HEK293 (cell line): ENCODE measurements at regions not wholly inside any gene's neighbourhood (a gene's known extent, or its start where the extent isn't known, plus 50 kb on each side); places are given as distances from the start of the nearest gene placed in this dataset.
A peak's percentile ranks its signal among the peaks of the same experiment; 100 is the strongest.

Experiments
- CTCF ChIA-PET: fragments of 350-600 bp; formaldehyde crosslinking; extraction: SDS; loops from one replicate; lab custom pipeline; 2021; ENCODE audit warnings: antibody characterized with exemption; lab: Yijun Ruan, JAX
- POLR2A ChIA-PET: fragments of 300-600 bp; formaldehyde crosslinking; extraction: SDS; loops from one replicate; lab custom pipeline; 2020; ENCODE audit warnings: antibody characterized with exemption, inconsistent platforms; lab: Yijun Ruan, JAX
- H3K27ac ChIP-seq: fragments of 200-500 bp; sonication (Bioruptor generic); 2 replicates; pipeline ENCODE4 v1.5.1; 2014; ENCODE audit warnings: low read depth, low read length, control low read depth, inconsistent platforms; ENCODE audit errors: extremely low read depth
- H3K36me3 ChIP-seq, 2 experiments: fragments of 200-500 bp in 1 of 2; sonication (Bioruptor generic) in 1 of 2; 1 replicate in 1 of 2; 2 replicates in 1 of 2; pipeline ENCODE4 v1.5.1; 2014 to 2017; ENCODE audit warnings: inconsistent platforms in 2 of 2, low read length in 2 of 2; ENCODE audit not compliant: control insufficient read depth in 2 of 2, insufficient read depth in 1 of 2
- H3K4me1 ChIP-seq: fragments of 200-500 bp; sonication (Bioruptor generic); 2 replicates; pipeline ENCODE4 v1.5.1; 2014; ENCODE audit warnings: mild to moderate bottlenecking, low read length, inconsistent platforms; ENCODE audit not compliant: control insufficient read depth, insufficient read depth
- H3K4me3 ChIP-seq: 2 replicates; pipeline ENCODE4 v1.5.1; 2011; ENCODE audit warnings: low read depth, mild to moderate bottlenecking, control low read depth, low read length, moderate library complexity
- H3K9me3 ChIP-seq: fragments of 200-500 bp; sonication (Bioruptor generic); 2 replicates; pipeline ENCODE4 v1.5.1; 2014; ENCODE audit warnings: low read depth, low read length, inconsistent platforms; ENCODE audit not compliant: control insufficient read depth, insufficient read depth
- MEIS1 ChIP-seq: sonication (generic); formaldehyde crosslinking; IDR thresholded peaks from 2 replicates; pipeline ENCODE4 v1.8.1; 2022; ENCODE audit warnings: missing genetic modification reagents, mild to moderate bottlenecking, borderline replicate concordance
- MZF1 ChIP-seq: fragments of 450-650 bp; formaldehyde crosslinking; IDR thresholded peaks from 2 replicates; pipeline ENCODE4 v1.5.1; 2017; ENCODE audit warnings: missing biosample characterization, missing genetic modification characterization, borderline replicate concordance
- SALL2 ChIP-seq: fragments of 450-650 bp; formaldehyde crosslinking; IDR thresholded peaks from 2 replicates; pipeline ENCODE4 v1.5.0; 2017; ENCODE audit warnings: missing biosample characterization, mild to moderate bottlenecking, missing genetic modification characterization, borderline replicate concordance
- YY2 ChIP-seq: fragments of 450-650 bp; formaldehyde crosslinking; IDR thresholded peaks from 2 replicates; pipeline ENCODE4 v1.5.1; 2016; ENCODE audit warnings: missing biosample characterization, missing genetic modification characterization
- ZBTB17 ChIP-seq: fragments of 450-650 bp; formaldehyde crosslinking; IDR thresholded peaks from 2 replicates; pipeline ENCODE4 v1.5.1; 2016; ENCODE audit warnings: missing biosample characterization, missing genetic modification characterization
- ZBTB20 ChIP-seq: fragments of 450-650 bp; formaldehyde crosslinking; IDR thresholded peaks from 2 replicates; pipeline ENCODE4 v1.5.1; 2016; ENCODE audit warnings: missing biosample characterization, missing genetic modification characterization
- ZFP69B ChIP-seq: fragments of 450-650 bp; formaldehyde crosslinking; IDR thresholded peaks from 2 replicates; pipeline ENCODE4 v1.5.1; 2016; ENCODE audit warnings: missing biosample characterization, missing genetic modification characterization
- ZNF19 ChIP-seq: fragments of 450-650 bp; formaldehyde crosslinking; IDR thresholded peaks from 2 replicates; pipeline ENCODE4; 2016; ENCODE audit warnings: missing biosample characterization, missing genetic modification characterization, low read depth
- ZNF324 ChIP-seq: fragments of 450-650 bp; formaldehyde crosslinking; IDR thresholded peaks from 2 replicates; pipeline ENCODE4 v1.5.1; 2016; ENCODE audit warnings: missing biosample characterization, missing genetic modification characterization
- ZNF366 ChIP-seq: fragments of 450-650 bp; formaldehyde crosslinking; conservative IDR thresholded peaks from 2 replicates; pipeline ENCODE4 v1.5.1; 2016; ENCODE audit warnings: missing biosample characterization, missing genetic modification characterization
- ZNF404 ChIP-seq: fragments of 450-650 bp; formaldehyde crosslinking; IDR thresholded peaks from 2 replicates; pipeline ENCODE4 v1.5.1; 2017; ENCODE audit warnings: missing biosample characterization, missing genetic modification characterization
- ZNF473 ChIP-seq: fragments of 450-650 bp; formaldehyde crosslinking; IDR thresholded peaks from 2 replicates; pipeline ENCODE4 v1.5.1; 2017; ENCODE audit warnings: missing biosample characterization, missing genetic modification characterization
- ZNF521 ChIP-seq: fragments of 450-650 bp; formaldehyde crosslinking; IDR thresholded peaks from 2 replicates; pipeline ENCODE4 v1.5.1; 2017; ENCODE audit warnings: missing biosample characterization, mild to moderate bottlenecking, missing genetic modification characterization
- ZNF561 ChIP-seq: fragments of 450-650 bp; IDR thresholded peaks from 2 replicates; pipeline ENCODE4 v1.5.1; 2018; ENCODE audit warnings: missing biosample characterization, missing genetic modification characterization, borderline replicate concordance
- ZNF610 ChIP-seq: fragments of 450-650 bp; formaldehyde crosslinking; IDR thresholded peaks from 2 replicates; pipeline ENCODE4 v1.5.1; 2016; ENCODE audit warnings: missing biosample characterization, missing genetic modification characterization, borderline replicate concordance
- ZNF664 ChIP-seq: fragments of 450-650 bp; formaldehyde crosslinking; IDR thresholded peaks from 2 replicates; pipeline ENCODE4 v1.5.1; 2016; ENCODE audit warnings: missing biosample characterization, missing genetic modification characterization
- ZNF707 ChIP-seq: fragments of 450-650 bp; formaldehyde crosslinking; IDR thresholded peaks from 2 replicates; pipeline ENCODE4 v1.5.1; 2016; ENCODE audit warnings: missing biosample characterization, missing genetic modification characterization
- ZNF791 ChIP-seq: fragments of 450-650 bp; formaldehyde crosslinking; IDR thresholded peaks from 2 replicates; pipeline ENCODE4 v1.5.1; 2016; ENCODE audit warnings: missing biosample characterization, missing genetic modification characterization
- ZSCAN16 ChIP-seq: fragments of 450-650 bp; formaldehyde crosslinking; IDR thresholded peaks from 2 replicates; pipeline ENCODE4 v1.5.1; 2016; ENCODE audit warnings: missing biosample characterization, missing genetic modification characterization
- ZSCAN30 ChIP-seq: fragments of 450-650 bp; IDR thresholded peaks from 2 replicates; pipeline ENCODE4 v1.5.1; 2018; ENCODE audit warnings: missing biosample characterization, mild to moderate bottlenecking, missing genetic modification characterization, moderate library complexity
- TF ChIP-seq, protein P1 (sequence below): fragments of 450-650 bp; formaldehyde crosslinking; IDR thresholded peaks from 2 replicates; pipeline ENCODE4 v1.5.1; 2016; ENCODE audit warnings: missing biosample characterization, missing genetic modification characterization
- TF ChIP-seq, protein P2 (sequence below): fragments of 450-650 bp; formaldehyde crosslinking; IDR thresholded peaks from 2 replicates; pipeline ENCODE4 v1.5.1; 2017; ENCODE audit warnings: missing biosample characterization, missing genetic modification characterization
- TF ChIP-seq, protein P3 (sequence below): fragments of 450-650 bp; formaldehyde crosslinking; IDR thresholded peaks from 2 replicates; pipeline ENCODE4 v1.5.1; 2017; ENCODE audit warnings: missing biosample characterization, missing genetic modification characterization
- TF ChIP-seq, protein P4 (sequence below): fragments of 450-650 bp; formaldehyde crosslinking; IDR thresholded peaks from 2 replicates; pipeline ENCODE4 v1.5.1; 2016; ENCODE audit warnings: missing biosample characterization, missing genetic modification characterization
- TF ChIP-seq, protein P5 (sequence below): fragments of 450-650 bp; formaldehyde crosslinking; IDR thresholded peaks from 2 replicates; pipeline ENCODE4 v1.5.1; 2016; ENCODE audit warnings: missing biosample characterization, missing genetic modification characterization
- TF ChIP-seq, protein P6 (sequence below): fragments of 450-650 bp; IDR thresholded peaks from 2 replicates; pipeline ENCODE4 v1.5.1; 2018; ENCODE audit warnings: missing biosample characterization, missing genetic modification characterization

DNA sequence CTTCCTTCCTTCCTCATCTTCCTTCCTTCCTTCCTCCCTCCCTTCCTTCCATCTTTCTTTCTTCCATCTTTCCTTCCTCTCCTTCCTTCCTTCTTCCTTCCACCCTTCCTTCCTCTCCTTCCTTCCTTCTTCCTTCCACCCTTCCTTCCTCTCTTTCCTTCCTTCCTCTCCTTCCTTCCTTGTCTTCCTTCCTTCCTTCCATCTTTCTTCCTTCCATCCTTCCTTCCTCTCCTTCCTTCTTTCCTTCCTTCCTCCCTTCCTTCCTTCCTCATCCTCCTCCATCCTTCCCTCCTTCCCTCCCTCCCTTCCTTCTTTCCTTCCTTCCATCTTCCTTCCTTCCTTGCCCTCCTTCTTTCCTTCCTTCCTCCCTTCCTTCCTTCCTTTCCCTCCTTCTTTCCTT, 361.4 kb upstream of the TSHZ2 start (continued):
- TF ChIP-seq ZNF324 (tag by site-specific recombination) (no peak), ZNF366 (tag by site-specific recombination) (peak; percentile 84), ZNF791 (tag by site-specific recombination) (peak; percentile 36; the same call in 1 of the 2 replicates), ZNF404 (tag by site-specific recombination) (no peak), ZNF664 (no peak), YY2 (tag by site-specific recombination) (no peak), ZBTB17 (tag by site-specific recombination) (no peak), ZBTB20 (tag by site-specific recombination) (no peak), ZNF521 (tag by site-specific recombination) (0 out of 2 replicates have a peak, but pooled peaks have one; percentile 64), ZNF707 (tag by site-specific recombination) (no peak), ZSCAN30 (tag by site-specific recombination) (no peak), MEIS1 (CRISPR knock-in tag) (no peak), ZNF19 (tag by site-specific recombination) (no peak), ZFP69B (tag by site-specific recombination) (no peak)
- TF ChIP-seq, protein P1, sequence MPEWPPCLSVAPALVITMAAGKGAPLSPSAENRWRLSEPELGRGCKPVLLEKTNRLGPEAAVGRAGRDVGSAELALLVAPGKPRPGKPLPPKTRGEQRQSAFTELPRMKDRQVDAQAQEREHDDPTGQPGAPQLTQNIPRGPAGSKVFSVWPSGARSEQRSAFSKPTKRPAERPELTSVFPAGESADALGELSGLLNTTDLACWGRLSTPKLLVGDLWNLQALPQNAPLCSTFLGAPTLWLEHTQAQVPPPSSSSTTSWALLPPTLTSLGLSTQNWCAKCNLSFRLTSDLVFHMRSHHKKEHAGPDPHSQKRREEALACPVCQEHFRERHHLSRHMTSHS (tag by site-specific recombination): no peak
- TF ChIP-seq, protein P2, sequence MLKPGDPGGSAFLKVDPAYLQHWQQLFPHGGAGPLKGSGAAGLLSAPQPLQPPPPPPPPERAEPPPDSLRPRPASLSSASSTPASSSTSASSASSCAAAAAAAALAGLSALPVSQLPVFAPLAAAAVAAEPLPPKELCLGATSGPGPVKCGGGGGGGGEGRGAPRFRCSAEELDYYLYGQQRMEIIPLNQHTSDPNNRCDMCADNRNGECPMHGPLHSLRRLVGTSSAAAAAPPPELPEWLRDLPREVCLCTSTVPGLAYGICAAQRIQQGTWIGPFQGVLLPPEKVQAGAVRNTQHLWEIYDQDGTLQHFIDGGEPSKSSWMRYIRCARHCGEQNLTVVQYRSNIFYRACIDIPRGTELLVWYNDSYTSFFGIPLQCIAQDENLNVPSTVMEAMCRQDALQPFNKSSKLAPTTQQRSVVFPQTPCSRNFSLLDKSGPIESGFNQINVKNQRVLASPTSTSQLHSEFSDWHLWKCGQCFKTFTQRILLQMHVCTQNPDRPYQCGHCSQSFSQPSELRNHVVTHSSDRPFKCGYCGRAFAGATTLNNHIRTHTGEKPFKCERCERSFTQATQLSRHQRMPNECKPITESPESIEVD (tag by site-specific recombination): no peak
- TF ChIP-seq, protein P3, sequence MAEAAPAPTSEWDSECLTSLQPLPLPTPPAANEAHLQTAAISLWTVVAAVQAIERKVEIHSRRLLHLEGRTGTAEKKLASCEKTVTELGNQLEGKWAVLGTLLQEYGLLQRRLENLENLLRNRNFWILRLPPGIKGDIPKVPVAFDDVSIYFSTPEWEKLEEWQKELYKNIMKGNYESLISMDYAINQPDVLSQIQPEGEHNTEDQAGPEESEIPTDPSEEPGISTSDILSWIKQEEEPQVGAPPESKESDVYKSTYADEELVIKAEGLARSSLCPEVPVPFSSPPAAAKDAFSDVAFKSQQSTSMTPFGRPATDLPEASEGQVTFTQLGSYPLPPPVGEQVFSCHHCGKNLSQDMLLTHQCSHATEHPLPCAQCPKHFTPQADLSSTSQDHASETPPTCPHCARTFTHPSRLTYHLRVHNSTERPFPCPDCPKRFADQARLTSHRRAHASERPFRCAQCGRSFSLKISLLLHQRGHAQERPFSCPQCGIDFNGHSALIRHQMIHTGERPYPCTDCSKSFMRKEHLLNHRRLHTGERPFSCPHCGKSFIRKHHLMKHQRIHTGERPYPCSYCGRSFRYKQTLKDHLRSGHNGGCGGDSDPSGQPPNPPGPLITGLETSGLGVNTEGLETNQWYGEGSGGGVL (tag by site-specific recombination): no peak

DNA sequence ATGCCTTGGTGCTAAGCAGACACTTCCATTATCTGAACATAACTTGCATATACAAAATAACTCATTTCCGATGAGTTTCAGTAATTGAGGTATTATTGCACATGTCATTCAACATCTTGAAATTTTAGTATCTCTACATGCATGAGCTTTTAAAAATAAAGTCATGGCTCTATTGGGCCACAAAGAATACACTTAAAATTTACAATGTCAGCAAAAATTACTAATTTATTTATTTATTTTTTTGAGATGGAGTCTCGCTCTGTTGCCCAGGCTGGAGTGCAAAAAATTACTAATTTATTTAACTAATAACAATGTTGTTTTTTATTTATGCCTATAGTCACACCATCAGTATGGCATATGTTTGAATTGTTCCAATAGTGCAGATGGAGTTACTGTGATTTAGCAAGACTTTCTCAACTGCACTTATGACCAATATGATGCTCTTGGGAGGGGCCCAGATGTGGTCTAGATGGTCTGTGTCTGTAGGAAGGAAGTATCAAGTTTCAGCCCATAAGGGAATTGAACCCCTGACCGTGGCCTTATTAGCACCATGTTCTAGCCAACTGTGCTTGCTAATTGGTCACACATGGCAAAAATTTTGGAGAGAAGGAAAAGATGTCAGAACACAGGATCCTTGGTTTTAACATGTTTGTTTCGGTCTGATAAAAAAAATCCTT, 370.7 kb upstream of the TSHZ2 start:
- Histone ChIP-seq H3K9me3 (no peaks in the 10 kb centered on the region), H3K36me3 (no peaks in the 10 kb centered on the region), H3K27ac (no peak overlapping the region), H3K4me3 (no peak overlapping the region), H3K4me1 (no peaks in the 10 kb centered on the region)
- ChIA-PET POLR2A (no interaction called here), CTCF (interaction anchor here (0.6 kb wide), 1 partner anchor 13 kb away, joined by 3 read pairs; no protein-coding TSS in a partner anchor)
- TF ChIP-seq, protein P4, sequence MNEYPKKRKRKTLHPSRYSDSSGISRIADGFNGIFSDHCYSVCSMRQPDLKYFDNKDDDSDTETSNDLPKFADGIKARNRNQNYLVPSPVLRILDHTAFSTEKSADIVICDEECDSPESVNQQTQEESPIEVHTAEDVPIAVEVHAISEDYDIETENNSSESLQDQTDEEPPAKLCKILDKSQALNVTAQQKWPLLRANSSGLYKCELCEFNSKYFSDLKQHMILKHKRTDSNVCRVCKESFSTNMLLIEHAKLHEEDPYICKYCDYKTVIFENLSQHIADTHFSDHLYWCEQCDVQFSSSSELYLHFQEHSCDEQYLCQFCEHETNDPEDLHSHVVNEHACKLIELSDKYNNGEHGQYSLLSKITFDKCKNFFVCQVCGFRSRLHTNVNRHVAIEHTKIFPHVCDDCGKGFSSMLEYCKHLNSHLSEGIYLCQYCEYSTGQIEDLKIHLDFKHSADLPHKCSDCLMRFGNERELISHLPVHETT (tag by site-specific recombination): no peak
- TF ChIP-seq, protein P5, sequence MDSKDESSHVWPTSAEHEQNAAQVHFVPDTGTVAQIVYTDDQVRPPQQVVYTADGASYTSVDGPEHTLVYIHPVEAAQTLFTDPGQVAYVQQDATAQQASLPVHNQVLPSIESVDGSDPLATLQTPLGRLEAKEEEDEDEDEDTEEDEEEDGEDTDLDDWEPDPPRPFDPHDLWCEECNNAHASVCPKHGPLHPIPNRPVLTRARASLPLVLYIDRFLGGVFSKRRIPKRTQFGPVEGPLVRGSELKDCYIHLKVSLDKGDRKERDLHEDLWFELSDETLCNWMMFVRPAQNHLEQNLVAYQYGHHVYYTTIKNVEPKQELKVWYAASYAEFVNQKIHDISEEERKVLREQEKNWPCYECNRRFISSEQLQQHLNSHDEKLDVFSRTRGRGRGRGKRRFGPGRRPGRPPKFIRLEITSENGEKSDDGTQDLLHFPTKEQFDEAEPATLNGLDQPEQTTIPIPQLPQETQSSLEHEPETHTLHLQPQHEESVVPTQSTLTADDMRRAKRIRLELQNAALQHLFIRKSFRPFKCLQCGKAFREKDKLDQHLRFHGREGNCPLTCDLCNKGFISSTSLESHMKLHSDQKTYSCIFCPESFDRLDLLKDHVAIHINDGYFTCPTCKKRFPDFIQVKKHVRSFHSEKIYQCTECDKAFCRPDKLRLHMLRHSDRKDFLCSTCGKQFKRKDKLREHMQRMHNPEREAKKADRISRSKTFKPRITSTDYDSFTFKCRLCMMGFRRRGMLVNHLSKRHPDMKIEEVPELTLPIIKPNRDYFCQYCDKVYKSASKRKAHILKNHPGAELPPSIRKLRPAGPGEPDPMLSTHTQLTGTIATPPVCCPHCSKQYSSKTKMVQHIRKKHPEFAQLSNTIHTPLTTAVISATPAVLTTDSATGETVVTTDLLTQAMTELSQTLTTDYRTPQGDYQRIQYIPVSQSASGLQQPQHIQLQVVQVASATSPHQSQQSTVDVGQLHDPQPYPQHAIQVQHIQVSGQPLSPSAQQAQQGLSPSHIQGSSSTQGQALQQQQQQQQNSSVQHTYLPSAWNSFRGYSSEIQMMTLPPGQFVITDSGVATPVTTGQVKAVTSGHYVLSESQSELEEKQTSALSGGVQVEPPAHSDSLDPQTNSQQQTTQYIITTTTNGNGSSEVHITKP: no peak
- no peak for TF ChIP-seq ZSCAN16 (tag by site-specific recombination)
- TF ChIP-seq ZNF561 (tag by site-specific recombination): no peak
- TF ChIP-seq SALL2: no peak
- no peak for TF ChIP-seq MZF1 (tag by site-specific recombination)
- no peak for TF ChIP-seq ZNF473
- TF ChIP-seq ZNF610 (tag by site-specific recombination): no peak
- TF ChIP-seq, protein P6, sequence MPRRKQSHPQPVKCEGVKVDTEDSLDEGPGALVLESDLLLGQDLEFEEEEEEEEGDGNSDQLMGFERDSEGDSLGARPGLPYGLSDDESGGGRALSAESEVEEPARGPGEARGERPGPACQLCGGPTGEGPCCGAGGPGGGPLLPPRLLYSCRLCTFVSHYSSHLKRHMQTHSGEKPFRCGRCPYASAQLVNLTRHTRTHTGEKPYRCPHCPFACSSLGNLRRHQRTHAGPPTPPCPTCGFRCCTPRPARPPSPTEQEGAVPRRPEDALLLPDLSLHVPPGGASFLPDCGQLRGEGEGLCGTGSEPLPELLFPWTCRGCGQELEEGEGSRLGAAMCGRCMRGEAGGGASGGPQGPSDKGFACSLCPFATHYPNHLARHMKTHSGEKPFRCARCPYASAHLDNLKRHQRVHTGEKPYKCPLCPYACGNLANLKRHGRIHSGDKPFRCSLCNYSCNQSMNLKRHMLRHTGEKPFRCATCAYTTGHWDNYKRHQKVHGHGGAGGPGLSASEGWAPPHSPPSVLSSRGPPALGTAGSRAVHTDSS (tag by site-specific recombination): no peak
